ENCODE measurements at regions not wholly inside any gene's neighbourhood (a gene's known extent, or its start where the extent isn't known, plus 50 kb on each side); places are given as distances from the start of the nearest gene placed in this dataset.

- no peak overlapping the region for H3K27ac Mint-ChIP-seq
- H3K4me3 Mint-ChIP-seq, result no peak overlapping the region
These were observed 74.9 kb upstream of the COL13A1 start for GRCh38 chr10:69726850-69727249.

GRCh38 chr10:69728335-69728870 lies 73.3 kb upstream of the COL13A1 start:
- Mint-ChIP-seq H3K27ac (no peak overlapping the region), H3K27me3 (peaks cover 12% of the 10 kb centered on the region), H3K4me1 (no peaks in the 10 kb centered on the region), H3K4me3 (no peak overlapping the region), H3K9me3 (ENCODE audit: insufficient read depth) (no peaks in the 10 kb centered on the region)
- ATAC-seq (ENCODE audit: low read depth) (no peak), DNase-seq (no peak)
- Histone ChIP-seq H3K9ac (ENCODE audit: low read length) (no peak overlapping the region), H3K36me3 (replicated peaks in 1 of 2; ENCODE audit: control extremely low read depth in 1 of 2, control insufficient read depth in 1 of 2, extremely low read depth in 1 of 2, insufficient read depth in 2 of 2, low read length in 1 of 2) (no peaks in the 10 kb centered on the region), H3K27ac (ENCODE audit: low read length in 2 of 2) (no peak overlapping the region), H3K4me3 (ENCODE audit: control extremely low read depth in 1 of 5, extremely low read depth in 1 of 5, insufficient read depth in 1 of 5, low read depth in 2 of 5, low read length in 4 of 5) (no peak overlapping the region), H3K4me1 (ENCODE audit: control insufficient read depth in 2 of 2, insufficient read depth in 2 of 2, low read length in 2 of 2) (no peaks in the 10 kb centered on the region), H4K20me1 (ENCODE audit: control insufficient read depth, insufficient read depth, low read length, poor library complexity, severe bottlenecking) (no peaks in the 10 kb centered on the region), H3K4me2 (replicated peaks; ENCODE audit: low read depth, low read length, poor library complexity, severe bottlenecking) (no peak overlapping the region), H3K79me2 (ENCODE audit: control insufficient read depth, insufficient read depth, low read length) (no peaks in the 10 kb centered on the region), H3K9me3 (ENCODE audit: control extremely low read depth in 1 of 3, control insufficient read depth in 2 of 3, insufficient read depth in 1 of 3, low read length in 2 of 3) (peaks cover 0 to 7% (median 0%) of the 10 kb centered on the region in 3 donors), H3K27me3 (replicated peaks in 1 of 4; ENCODE audit: control extremely low read depth in 1 of 4, control insufficient read depth in 3 of 4, insufficient read depth in 4 of 4, low read length in 3 of 4) (peaks cover 0 to 3% (median 0%) of the 10 kb centered on the region in 4 experiments), H2AFZ (ENCODE audit: insufficient read depth, low read depth, low read length, poor library complexity, severe bottlenecking) (no peak overlapping the region)
- POLR2A ChIA-PET, result no interaction called here
- no peak for TF ChIP-seq EZH2 (IDR thresholded peaks at IDR 0.05; ENCODE audit: borderline replicate concordance, insufficient read depth, low read depth, low read length, poor library complexity, severe bottlenecking)
- no peak for TF ChIP-seq CTCF (IDR thresholded peaks at IDR 0.05)
- WGBS (ENCODE audit: insufficient coverage), result 54% methylated on average over 2 of the region's 3 CpGs
- CTCF ChIA-PET, result no interaction called here
- intact Hi-C loops (cut with micrococcal nuclease), result no loop called here

More at GRCh38 chr10:69726850-69727249, 74.9 kb upstream of the COL13A1 start:
- peaks cover 0 to 5% (median 0%) of the 10 kb centered on the region in 3 donors for H3K9me3 ChIP-seq (ENCODE audit: control extremely low read depth in 1 of 3, control insufficient read depth in 2 of 3, insufficient read depth in 1 of 3, low read length in 2 of 3)
- no peak overlapping the region for H2AFZ ChIP-seq (ENCODE audit: insufficient read depth, low read depth, low read length, poor library complexity, severe bottlenecking)
- no peak overlapping the region for H3K4me2 ChIP-seq (replicated peaks; ENCODE audit: low read depth, low read length, poor library complexity, severe bottlenecking)
- POLR2A ChIA-PET, result no interaction called here
- WGBS (ENCODE audit: insufficient coverage), result no CpG with 5 or more reads among the region's 2 CpGs
- peaks cover 17% of the 10 kb centered on the region for H3K27me3 Mint-ChIP-seq
- H3K36me3 ChIP-seq (replicated peaks in 1 of 2; ENCODE audit: control extremely low read depth in 1 of 2, control insufficient read depth in 1 of 2, extremely low read depth in 1 of 2, insufficient read depth in 2 of 2, low read length in 1 of 2), result no peaks in the 10 kb centered on the region
- H3K27me3 ChIP-seq (replicated peaks in 1 of 4; ENCODE audit: control extremely low read depth in 1 of 4, control insufficient read depth in 3 of 4, insufficient read depth in 4 of 4, low read length in 3 of 4), result peaks cover 0 to 3% (median 0%) of the 10 kb centered on the region in 4 experiments
- no peak overlapping the region for H3K4me3 ChIP-seq (ENCODE audit: control extremely low read depth in 1 of 5, extremely low read depth in 1 of 5, insufficient read depth in 1 of 5, low read depth in 2 of 5, low read length in 4 of 5)
- no peak overlapping the region for H3K9ac ChIP-seq (ENCODE audit: low read length)
- no peaks in the 10 kb centered on the region for H3K4me1 Mint-ChIP-seq
- DNase-seq, result no peak
- intact Hi-C loops (cut with micrococcal nuclease), result no loop called here
- no peak overlapping the region for H3K27ac ChIP-seq (ENCODE audit: low read length in 2 of 2)
- no peaks in the 10 kb centered on the region for H3K79me2 ChIP-seq (ENCODE audit: control insufficient read depth, insufficient read depth, low read length)
- TF ChIP-seq EZH2 (IDR thresholded peaks at IDR 0.05; ENCODE audit: borderline replicate concordance, insufficient read depth, low read depth, low read length, poor library complexity, severe bottlenecking) (no peak), CTCF (IDR thresholded peaks at IDR 0.05) (no peak)
- H3K9me3 Mint-ChIP-seq (ENCODE audit: insufficient read depth), result no peaks in the 10 kb centered on the region
- no peak for ATAC-seq (ENCODE audit: low read depth)
- CTCF ChIA-PET, result interaction anchor here (0.7 kb wide), 1 partner anchor 1032 kb away, joined by 3 read pairs; no protein-coding TSS in a partner anchor
- H4K20me1 ChIP-seq (ENCODE audit: control insufficient read depth, insufficient read depth, low read length, poor library complexity, severe bottlenecking), result no peaks in the 10 kb centered on the region
- no peaks in the 10 kb centered on the region for H3K4me1 ChIP-seq (ENCODE audit: control insufficient read depth in 2 of 2, insufficient read depth in 2 of 2, low read length in 2 of 2)
